ENCODE measurements at regions not wholly inside any gene's neighbourhood (a gene's known extent, or its start where the extent isn't known, plus 50 kb on each side); places are given as distances from the start of the nearest gene placed in this dataset.

DNA sequence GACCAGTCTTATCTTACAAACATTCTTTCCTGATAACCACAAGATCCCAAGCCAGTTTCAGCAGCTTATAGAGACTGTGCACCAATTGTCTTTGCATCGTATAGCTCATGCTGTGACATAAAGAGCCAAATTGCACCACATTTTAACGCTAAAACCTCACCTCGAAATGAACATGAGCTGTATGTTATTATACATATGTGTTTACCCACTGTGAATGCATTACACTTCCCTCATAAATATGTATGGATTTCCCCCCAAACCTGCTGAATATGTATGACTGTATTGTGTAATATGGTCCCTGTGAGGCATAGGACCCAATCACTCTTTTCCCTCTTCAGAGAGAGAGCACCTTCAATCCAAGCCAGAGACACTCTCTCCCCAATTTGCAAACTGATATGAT is 692.4 kb downstream of the NLGN4X start:
- TF ChIP-seq, protein P1, sequence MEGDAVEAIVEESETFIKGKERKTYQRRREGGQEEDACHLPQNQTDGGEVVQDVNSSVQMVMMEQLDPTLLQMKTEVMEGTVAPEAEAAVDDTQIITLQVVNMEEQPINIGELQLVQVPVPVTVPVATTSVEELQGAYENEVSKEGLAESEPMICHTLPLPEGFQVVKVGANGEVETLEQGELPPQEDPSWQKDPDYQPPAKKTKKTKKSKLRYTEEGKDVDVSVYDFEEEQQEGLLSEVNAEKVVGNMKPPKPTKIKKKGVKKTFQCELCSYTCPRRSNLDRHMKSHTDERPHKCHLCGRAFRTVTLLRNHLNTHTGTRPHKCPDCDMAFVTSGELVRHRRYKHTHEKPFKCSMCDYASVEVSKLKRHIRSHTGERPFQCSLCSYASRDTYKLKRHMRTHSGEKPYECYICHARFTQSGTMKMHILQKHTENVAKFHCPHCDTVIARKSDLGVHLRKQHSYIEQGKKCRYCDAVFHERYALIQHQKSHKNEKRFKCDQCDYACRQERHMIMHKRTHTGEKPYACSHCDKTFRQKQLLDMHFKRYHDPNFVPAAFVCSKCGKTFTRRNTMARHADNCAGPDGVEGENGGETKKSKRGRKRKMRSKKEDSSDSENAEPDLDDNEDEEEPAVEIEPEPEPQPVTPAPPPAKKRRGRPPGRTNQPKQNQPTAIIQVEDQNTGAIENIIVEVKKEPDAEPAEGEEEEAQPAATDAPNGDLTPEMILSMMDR (optimal IDR thresholded peaks at IDR 0.05 in 1 of 3, IDR thresholded peaks at IDR 0.05 in 1 of 3, conservative IDR thresholded peaks at IDR 0.05 in 1 of 3; ENCODE audit: extremely low read depth in 1 of 3, insufficient read depth in 2 of 3, low read length in 3 of 3) = no peak
- TF ChIP-seq EZH2 (IDR thresholded peaks at IDR 0.05; ENCODE audit: low read length) = no peak
